Nucleus accumbens (tissue), 56 donors: ENCODE measurements at regions not wholly inside any gene's neighbourhood (a gene's known extent, or its start where the extent isn't known, plus 50 kb on each side); places are given as distances from the start of the nearest gene placed in this dataset.

Source experiments
- DNase-seq, 56 donors: peaks; one replicate each; lab custom pipeline; 2025; lab: John Stamatoyannopoulos, UW

- no peak for DNase-seq
These were observed 264.0 kb downstream of the TJP1 start for GRCh38 chr15:29558261-29558660.

- DNase-seq = no peak
These were observed 265.1 kb downstream of the TJP1 start for GRCh38 chr15:29557171-29557570.

GRCh38 chr15:29556380-29556779 lies 265.9 kb downstream of the TJP1 start:
- DNase-seq = no peak

DNA sequence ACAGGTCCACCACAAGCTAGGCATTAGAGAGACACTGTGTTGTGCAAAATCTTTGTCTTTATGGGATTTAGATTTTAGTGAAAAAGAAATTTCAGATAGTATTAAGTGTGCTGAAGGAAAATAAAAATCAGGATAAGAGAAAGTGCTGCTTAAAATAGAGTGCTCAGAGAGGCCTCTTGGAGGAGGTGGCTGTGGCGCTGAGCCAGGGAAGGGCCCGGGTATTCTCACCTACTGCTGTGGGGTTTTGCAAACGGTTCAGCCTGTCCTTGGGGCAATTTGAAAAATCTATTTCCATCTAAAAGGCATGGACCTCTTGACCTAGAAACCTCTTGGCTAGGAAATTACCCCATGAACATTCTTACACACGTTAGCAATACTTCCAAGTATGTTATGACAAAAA lies 267.7 kb downstream of the TJP1 start:
- DNase-seq = no peak

DNA sequence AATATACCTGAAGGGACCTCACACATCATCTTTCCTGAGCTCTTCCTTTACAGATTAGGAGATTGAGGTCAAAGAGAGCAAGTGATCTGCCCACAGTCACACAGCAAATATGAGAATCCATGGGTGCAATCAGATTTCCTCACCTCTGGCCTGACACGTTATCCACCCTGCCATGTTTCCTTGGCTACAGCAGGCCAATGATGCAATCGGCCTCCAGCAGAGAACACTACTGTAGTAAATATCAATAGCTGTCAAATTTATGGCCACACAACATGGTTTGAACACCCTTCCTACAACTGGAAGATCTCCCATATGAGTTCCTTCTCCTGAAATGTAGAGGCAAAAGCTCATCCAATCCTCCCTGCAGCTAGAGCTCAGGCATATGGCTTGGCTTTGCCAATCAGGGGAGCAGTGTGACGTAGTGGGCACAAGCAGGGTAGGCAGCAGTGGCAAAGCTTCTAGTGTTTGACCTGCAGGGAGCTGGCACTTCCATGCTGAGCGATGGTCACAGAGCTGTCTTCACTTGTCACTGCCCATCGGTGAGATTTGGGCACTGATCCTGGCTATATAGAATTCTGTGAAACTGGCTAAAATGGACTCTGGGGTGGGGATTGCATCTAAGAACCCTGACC lies 271.3 kb downstream of the TJP1 start:
- no peak for DNase-seq

DNA sequence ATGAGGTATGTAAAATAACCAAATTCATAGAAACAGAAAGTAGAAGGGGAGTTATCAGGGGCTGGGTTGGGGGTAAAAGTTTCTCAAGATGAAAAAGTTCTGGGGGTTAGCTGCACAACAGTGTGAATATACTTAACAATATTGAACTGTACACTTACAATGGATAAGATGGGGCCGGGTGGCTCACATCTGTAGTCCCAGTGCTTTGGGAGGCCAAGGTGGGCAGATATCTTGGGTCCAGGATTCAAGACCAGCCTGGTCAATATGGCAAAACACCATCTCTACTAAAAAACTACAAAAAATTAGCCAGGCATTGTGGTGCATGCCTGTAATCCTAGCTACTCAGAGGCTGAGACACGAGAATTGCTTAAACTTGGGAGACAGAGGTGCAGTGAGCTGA lies 274.3 kb downstream of the TJP1 start:
- DNase-seq = no peak

DNA sequence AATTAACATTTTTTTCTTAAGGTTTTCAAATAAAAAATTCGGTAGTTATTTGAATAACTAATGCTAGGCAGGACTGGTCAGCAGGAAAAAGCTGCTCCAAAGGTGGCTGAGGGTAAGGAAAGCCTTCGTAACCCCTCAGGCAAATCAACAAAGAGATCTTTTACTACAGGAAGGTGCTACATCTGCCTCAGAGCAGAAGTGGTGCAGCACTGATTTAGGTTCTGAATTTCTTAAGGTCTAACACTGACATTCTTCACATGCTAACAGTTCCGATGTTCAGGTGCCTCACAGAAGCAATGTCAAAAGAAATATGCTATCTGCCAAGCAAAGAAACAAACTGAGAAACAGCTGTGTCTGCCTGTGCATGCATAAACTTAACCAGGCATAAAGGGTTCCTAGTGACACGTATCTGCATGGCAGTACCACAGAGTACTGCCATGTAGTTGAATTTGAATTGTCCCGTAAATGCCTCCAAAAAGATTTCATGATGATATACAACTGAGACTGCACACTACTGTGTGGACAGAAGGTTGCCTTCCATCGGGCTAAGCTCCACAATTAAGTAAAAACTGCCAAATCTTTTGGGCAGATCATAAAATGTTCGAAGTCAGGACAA lies 275.0 kb upstream of the NSMCE3 start:
- DNase-seq = no peak

DNA sequence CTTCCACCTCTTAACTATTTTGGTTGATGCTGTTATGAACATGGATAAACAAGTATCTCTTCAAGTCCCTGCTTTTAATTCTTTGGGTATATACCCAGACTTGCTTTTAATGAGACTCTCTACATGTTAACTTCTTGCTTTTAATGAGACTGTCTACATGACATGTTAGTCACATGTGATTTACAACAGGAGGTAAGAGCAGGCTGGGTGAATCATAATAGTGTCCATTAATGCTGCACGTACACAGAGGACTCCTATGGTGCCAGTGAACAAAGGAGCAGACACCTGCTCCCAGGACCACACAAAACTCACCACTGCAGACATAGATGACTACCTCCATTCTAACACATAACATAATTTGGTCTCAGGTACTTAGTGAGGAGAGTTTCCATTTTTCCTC lies 273.4 kb upstream of the NSMCE3 start:
- no peak for DNase-seq

- no peak for DNase-seq
These were observed 271.7 kb upstream of the NSMCE3 start for GRCh38 chr15:29541309-29541708.

DNA sequence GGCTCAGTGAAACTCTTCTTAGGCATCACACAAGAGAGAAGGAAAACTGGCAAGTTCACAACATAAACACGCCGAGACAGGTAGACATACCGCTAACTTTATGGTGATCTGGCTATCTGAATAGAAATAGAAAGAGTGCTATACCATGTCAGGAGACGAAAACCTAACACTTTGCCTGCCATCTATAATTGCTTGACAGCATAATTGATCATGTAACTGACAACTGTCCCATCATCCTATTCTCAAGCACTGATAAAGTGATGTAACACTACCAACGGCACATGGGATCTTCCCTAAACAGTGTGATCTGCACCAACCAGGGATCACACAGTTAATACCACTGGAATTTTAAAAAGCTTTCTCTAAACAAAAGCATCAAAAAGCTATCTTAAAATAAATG lies 270.9 kb upstream of the NSMCE3 start:
- no peak for DNase-seq

DNA sequence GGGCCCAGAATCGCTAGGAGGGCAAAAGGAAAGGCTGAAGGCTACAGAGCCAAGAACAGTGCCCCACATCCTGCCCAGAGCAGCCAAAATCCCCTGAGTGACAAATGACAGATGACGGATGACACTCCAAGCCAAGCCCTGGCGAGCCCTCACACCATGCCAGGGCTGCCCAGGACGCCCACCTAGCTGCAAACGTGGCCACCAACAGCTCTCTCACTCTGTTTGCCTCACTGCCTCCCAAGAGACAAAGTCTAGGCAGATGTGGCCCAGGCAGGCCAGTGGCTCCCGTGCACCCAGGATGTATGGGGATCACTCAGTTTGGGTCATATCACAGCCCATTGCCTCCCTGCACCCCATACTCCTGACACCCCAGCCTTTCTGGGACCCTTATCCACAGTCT lies 270.1 kb upstream of the NSMCE3 start:
- DNase-seq = no peak

GRCh38 chr15:29538044-29538443 lies 268.4 kb upstream of the NSMCE3 start:
- DNase-seq = no peak

DNA sequence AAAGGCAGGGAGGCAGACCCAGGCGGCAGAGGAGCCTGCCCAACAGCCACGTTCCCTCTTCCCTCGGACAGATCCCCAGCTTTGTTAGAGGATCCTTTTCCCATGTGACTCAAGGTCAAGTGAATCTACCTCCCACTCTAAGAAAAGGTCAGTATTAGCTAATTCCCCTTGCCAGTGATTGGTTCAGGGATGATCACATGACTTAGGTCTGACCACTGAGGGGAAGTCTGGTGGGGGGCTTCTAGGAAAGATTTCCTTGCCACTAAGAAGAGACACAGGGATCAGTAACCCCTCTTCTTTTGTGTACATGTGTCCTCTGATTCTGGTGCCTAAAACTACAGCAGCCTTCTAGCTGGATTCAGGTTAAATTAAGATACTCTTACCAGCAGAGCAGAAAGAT lies 266.3 kb upstream of the NSMCE3 start:
- no peak for DNase-seq

DNA sequence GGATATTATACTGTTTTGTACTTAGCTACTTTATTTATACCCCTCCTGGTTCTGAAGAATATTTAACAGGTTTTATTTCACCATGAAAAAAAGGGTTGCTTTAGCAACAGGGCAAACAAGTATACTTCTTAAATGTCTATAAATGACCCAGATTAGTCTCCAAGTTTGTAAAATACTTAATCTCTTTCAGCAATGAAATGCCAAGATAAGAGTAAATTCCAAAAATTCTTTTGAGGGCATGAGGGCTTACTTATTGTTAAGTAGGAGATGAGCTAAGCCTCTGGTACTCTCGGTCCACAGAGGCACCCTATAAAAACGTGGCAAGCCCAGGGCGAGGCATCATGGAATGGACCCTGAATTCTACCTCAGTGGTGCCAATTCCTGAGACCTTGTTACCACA lies 264.8 kb upstream of the NSMCE3 start:
- no peak for DNase-seq

DNA sequence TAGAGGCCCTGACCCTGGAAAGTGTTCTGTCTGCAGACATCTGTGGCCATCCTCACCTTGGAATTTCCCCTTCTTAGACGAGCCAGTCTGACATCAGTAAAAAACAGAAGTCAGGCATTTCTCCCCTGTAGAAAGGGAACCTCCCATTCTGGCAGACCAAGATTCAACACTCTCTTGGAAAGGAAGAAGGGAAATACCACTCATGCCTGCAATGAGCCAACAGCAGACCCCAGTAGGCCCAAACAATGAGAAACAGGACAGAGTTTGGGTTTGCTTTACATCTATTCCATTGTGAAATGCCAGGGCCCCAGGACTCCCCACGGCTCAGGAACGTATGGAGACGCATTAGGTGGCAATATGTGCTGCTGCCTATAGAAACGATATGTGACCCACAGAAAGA lies 264.0 kb upstream of the NSMCE3 start:
- no peak for DNase-seq

- DNase-seq = no peak
These were observed 262.7 kb upstream of the NSMCE3 start for GRCh38 chr15:29532296-29532695.

DNA sequence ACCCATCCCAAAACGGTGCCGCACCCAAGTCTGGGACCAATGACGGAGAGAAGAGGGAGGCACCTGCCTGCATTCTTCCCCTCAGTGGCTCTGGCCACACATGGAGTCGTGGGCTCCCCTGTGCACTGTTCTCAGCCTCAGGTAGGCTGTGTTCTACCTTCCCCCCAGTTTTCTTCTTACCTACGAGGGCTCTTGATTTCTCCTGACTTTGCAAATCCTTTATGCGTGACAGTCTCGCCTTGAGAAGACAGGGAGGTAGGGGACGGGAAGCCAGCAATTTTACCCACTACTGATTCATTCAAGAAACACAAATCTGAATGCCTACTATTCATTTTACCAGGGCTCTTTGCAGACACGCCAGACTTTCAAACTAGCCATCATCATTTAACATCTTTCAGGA lies 261.3 kb upstream of the NSMCE3 start:
- no peak for DNase-seq

GRCh38 chr15:29529043-29529442 lies 259.4 kb upstream of the NSMCE3 start:
- DNase-seq = no peak

DNA sequence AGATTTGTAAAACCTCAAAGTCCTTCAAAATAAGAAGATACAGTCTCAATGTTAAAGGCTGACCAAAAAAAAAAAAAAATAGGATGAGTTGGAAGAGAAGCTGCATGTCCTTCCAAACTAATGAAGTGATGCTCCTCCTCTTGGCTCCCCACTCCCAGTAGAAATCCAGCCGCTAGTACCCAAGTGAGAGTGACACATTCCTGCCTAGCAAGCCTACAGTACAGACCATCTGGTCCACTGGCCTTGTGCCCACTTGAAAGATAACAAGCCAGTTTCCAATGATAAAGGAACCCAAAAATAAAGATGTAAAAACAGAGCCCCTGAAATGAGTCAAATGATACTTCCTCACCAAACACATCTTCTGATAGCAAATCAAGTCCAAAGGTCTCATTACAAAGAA lies 258.7 kb upstream of the NSMCE3 start:
- DNase-seq = no peak

GRCh38 chr15:29526802-29527201 lies 257.2 kb upstream of the NSMCE3 start:
- DNase-seq = no peak

- DNase-seq = no peak
These were observed 253.0 kb upstream of the NSMCE3 start for GRCh38 chr15:29522373-29523276.

GRCh38 chr15:29518442-29518841 lies 248.8 kb upstream of the NSMCE3 start:
- no peak for DNase-seq
